ENCODE measurements at regions not wholly inside any gene's neighbourhood (a gene's known extent, or its start where the extent isn't known, plus 50 kb on each side); places are given as distances from the start of the nearest gene placed in this dataset.

DNA sequence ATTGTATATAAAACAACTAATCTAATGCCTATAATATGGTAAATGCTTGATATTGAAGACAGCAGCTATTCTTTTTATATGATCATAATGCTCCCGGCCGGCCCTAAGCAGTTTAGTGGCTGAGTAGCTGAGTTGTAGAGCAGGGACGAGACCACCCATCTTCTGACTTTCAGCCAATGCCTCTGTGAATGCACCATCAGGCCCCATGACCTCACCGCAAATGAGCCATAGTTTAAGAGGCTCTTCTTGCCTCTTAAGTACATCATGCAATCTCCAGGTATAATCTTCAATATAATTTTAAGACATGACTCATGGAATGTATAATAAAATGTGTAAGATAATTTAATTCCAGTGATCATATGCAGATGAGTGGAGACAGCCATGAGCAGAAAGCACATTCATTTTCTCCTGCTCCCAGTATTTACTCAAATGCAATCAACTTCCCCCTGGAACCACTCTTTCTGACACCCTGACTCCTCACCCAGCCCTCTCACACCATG is 78.9 kb upstream of the SNX9 start (continued):
- TF ChIP-seq SIN3B (IDR thresholded peaks at IDR 0.05; ENCODE audit: low read depth) = no peak

DNA sequence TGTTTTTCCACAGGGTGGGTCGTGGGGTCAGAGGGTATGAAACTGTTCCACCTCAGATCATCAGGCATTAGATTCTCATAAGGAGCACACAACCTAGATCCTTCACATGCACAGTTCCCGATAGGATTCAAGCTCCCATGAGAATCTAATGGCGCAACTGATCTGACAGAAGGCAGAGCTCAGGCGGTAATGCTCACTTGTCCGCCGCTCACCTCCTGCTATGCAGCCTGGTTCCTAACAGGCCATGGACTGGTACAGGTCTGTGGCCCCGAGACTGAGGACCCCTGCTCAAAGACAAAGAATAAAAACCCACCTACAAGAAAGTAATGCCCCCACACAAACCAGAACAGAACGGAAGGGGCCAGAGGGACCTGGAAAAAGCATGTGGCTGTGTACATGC is 76.1 kb upstream of the SNX9 start:
- Histone ChIP-seq H3K27me3 (ENCODE audit: control insufficient read depth in 2 of 2, insufficient read depth in 2 of 2, low read length in 2 of 2) (peaks cover 0 to 6% of the 10 kb centered on the region in 2 experiments; a peak in 1 of 5 replicates), H3K79me2 (ENCODE audit: control insufficient read depth, insufficient read depth, low read length) (no peaks in the 10 kb centered on the region), H3K27ac (ENCODE audit: extremely low read depth, low read depth, low read length) (no peak overlapping the region), H3K9me1 (ENCODE audit: control insufficient read depth, insufficient read depth, low read length) (no peaks in the 10 kb centered on the region), H3K36me3 (ENCODE audit: control insufficient read depth, insufficient read depth, low read length) (no peaks in the 10 kb centered on the region), H2AFZ (ENCODE audit: low read depth, low read length) (no peak overlapping the region), H3K4me2 (ENCODE audit: insufficient read depth, low read length) (0 out of 2 replicates have a peak overlapping the region, but pooled peaks have one; percentile 2), H4K20me1 (replicated peaks; ENCODE audit: control insufficient read depth, insufficient read depth, low read length) (no peaks in the 10 kb centered on the region), H3K9me3 (replicated peaks; ENCODE audit: control insufficient read depth, insufficient read depth, low read depth, low read length) (no peaks in the 10 kb centered on the region; the same call in 1 of the 2 replicates), H3K9ac (ENCODE audit: insufficient read depth in 1 of 2, low read depth in 2 of 2, low read length in 2 of 2) (no peak overlapping the region), H3K4me1 (replicated peaks in 1 of 2; ENCODE audit: control insufficient read depth in 2 of 2, insufficient read depth in 2 of 2, low read length in 2 of 2) (peaks cover 0 to 11% of the 10 kb centered on the region in 2 experiments; a peak in 4 of 5 replicates), H3K4me3 (no peak overlapping the region)
- TF ChIP-seq, protein P1, sequence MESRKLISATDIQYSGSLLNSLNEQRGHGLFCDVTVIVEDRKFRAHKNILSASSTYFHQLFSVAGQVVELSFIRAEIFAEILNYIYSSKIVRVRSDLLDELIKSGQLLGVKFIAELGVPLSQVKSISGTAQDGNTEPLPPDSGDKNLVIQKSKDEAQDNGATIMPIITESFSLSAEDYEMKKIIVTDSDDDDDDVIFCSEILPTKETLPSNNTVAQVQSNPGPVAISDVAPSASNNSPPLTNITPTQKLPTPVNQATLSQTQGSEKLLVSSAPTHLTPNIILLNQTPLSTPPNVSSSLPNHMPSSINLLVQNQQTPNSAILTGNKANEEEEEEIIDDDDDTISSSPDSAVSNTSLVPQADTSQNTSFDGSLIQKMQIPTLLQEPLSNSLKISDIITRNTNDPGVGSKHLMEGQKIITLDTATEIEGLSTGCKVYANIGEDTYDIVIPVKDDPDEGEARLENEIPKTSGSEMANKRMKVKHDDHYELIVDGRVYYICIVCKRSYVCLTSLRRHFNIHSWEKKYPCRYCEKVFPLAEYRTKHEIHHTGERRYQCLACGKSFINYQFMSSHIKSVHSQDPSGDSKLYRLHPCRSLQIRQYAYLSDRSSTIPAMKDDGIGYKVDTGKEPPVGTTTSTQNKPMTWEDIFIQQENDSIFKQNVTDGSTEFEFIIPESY (CRISPR knock-in tag; IDR thresholded peaks at IDR 0.05) = peak; percentile 89
- TF ChIP-seq, protein P2, sequence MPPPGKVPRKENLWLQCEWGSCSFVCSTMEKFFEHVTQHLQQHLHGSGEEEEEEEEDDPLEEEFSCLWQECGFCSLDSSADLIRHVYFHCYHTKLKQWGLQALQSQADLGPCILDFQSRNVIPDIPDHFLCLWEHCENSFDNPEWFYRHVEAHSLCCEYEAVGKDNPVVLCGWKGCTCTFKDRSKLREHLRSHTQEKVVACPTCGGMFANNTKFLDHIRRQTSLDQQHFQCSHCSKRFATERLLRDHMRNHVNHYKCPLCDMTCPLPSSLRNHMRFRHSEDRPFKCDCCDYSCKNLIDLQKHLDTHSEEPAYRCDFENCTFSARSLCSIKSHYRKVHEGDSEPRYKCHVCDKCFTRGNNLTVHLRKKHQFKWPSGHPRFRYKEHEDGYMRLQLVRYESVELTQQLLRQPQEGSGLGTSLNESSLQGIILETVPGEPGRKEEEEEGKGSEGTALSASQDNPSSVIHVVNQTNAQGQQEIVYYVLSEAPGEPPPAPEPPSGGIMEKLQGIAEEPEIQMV (tag; conservative IDR thresholded peaks at IDR 0.05; ENCODE audit: low read depth) = no peak
- CTCF ChIA-PET (ENCODE audit: low intra/inter-chr PET ratio) = no interaction called here
- peak; percentile 26 for ATAC-seq
- in situ Hi-C loops (cut with MboI) = no loop called here
- no peak for FAIRE-seq
- intact Hi-C loops (cut with micrococcal nuclease) = no loop called here
- DNase-seq (ENCODE audit: extremely low read depth in 1 of 4, low spot score in 3 of 4) = no peak
- WGBS (ENCODE audit: insufficient coverage, low coverage, missing lambda C conversion rate) = 60% methylated on average over 8 of the region's 8 CpGs
- BruUV-seq (replicated peaks) = no TSS peak
- POLR2A ChIA-PET = no interaction called here

All from K562 (cell line).